H1 (cell line): ENCODE measurements at regions not wholly inside any gene's neighbourhood (a gene's known extent, or its start where the extent isn't known, plus 50 kb on each side); places are given as distances from the start of the nearest gene placed in this dataset.

ENCODE experiments used
- CBX5 ChIP-seq: fragments of 300-800, 300-1000 bp; sonication (generic); IDR thresholded peaks from 2 replicates; pipeline ENCODE4 v1.7.1; 2016; ENCODE audit warnings: antibody characterized with exemption, low read length, low read depth
- GABPA ChIP-seq: IDR thresholded peaks from 2 replicates; pipeline ENCODE4 v1.6.1; 2011; ENCODE audit warnings: mild to moderate bottlenecking, low read length, moderate library complexity, borderline replicate concordance; ENCODE audit not compliant: insufficient read depth
- TF ChIP-seq, protein P1 (sequence below): fragments of 300-600 bp; sonication (generic); IDR thresholded peaks from 2 replicates; pipeline ENCODE4 v1.7.1; 2012; ENCODE audit warnings: low read length, moderate library complexity, mild to moderate bottlenecking, inconsistent platforms; ENCODE audit not compliant: insufficient replicate concordance

DNA sequence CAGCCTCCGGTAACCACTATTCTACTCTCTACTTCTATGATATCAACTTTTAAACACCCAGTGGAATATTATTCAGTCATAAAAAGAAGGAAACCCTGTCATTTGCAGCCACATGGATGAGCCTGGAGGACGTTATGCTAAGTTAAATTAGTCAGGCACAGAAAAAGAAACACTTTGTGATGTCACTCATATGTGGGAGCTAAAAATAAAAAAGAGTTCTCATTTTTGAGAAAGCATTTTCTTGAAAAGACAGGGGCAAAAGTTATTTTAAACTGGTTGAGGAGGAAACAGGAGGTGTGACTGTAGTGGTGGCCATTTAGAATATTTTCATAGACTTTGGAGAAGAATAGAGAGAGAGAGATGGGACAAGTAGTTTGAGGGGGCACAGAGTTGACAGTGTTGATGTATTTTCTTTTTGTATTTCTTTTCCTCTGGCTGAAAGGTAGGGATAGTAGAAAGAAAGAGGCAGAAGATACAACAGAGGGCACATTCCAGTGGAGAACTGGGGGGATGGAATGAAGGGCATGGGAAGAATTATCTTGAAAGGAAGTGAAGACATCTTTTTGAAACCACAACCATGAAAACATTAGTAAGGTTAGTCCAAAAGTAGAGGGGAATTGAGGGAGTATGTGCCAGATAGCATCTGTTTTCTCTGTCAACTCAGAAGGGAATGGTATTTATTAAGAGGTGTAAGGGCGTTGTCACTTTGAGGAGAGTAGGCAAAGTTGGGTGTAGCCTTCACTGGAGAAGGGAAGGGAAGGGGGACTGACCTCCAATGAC lies 181.3 kb upstream of the GMDS start (continued):
- TF ChIP-seq, protein P1, sequence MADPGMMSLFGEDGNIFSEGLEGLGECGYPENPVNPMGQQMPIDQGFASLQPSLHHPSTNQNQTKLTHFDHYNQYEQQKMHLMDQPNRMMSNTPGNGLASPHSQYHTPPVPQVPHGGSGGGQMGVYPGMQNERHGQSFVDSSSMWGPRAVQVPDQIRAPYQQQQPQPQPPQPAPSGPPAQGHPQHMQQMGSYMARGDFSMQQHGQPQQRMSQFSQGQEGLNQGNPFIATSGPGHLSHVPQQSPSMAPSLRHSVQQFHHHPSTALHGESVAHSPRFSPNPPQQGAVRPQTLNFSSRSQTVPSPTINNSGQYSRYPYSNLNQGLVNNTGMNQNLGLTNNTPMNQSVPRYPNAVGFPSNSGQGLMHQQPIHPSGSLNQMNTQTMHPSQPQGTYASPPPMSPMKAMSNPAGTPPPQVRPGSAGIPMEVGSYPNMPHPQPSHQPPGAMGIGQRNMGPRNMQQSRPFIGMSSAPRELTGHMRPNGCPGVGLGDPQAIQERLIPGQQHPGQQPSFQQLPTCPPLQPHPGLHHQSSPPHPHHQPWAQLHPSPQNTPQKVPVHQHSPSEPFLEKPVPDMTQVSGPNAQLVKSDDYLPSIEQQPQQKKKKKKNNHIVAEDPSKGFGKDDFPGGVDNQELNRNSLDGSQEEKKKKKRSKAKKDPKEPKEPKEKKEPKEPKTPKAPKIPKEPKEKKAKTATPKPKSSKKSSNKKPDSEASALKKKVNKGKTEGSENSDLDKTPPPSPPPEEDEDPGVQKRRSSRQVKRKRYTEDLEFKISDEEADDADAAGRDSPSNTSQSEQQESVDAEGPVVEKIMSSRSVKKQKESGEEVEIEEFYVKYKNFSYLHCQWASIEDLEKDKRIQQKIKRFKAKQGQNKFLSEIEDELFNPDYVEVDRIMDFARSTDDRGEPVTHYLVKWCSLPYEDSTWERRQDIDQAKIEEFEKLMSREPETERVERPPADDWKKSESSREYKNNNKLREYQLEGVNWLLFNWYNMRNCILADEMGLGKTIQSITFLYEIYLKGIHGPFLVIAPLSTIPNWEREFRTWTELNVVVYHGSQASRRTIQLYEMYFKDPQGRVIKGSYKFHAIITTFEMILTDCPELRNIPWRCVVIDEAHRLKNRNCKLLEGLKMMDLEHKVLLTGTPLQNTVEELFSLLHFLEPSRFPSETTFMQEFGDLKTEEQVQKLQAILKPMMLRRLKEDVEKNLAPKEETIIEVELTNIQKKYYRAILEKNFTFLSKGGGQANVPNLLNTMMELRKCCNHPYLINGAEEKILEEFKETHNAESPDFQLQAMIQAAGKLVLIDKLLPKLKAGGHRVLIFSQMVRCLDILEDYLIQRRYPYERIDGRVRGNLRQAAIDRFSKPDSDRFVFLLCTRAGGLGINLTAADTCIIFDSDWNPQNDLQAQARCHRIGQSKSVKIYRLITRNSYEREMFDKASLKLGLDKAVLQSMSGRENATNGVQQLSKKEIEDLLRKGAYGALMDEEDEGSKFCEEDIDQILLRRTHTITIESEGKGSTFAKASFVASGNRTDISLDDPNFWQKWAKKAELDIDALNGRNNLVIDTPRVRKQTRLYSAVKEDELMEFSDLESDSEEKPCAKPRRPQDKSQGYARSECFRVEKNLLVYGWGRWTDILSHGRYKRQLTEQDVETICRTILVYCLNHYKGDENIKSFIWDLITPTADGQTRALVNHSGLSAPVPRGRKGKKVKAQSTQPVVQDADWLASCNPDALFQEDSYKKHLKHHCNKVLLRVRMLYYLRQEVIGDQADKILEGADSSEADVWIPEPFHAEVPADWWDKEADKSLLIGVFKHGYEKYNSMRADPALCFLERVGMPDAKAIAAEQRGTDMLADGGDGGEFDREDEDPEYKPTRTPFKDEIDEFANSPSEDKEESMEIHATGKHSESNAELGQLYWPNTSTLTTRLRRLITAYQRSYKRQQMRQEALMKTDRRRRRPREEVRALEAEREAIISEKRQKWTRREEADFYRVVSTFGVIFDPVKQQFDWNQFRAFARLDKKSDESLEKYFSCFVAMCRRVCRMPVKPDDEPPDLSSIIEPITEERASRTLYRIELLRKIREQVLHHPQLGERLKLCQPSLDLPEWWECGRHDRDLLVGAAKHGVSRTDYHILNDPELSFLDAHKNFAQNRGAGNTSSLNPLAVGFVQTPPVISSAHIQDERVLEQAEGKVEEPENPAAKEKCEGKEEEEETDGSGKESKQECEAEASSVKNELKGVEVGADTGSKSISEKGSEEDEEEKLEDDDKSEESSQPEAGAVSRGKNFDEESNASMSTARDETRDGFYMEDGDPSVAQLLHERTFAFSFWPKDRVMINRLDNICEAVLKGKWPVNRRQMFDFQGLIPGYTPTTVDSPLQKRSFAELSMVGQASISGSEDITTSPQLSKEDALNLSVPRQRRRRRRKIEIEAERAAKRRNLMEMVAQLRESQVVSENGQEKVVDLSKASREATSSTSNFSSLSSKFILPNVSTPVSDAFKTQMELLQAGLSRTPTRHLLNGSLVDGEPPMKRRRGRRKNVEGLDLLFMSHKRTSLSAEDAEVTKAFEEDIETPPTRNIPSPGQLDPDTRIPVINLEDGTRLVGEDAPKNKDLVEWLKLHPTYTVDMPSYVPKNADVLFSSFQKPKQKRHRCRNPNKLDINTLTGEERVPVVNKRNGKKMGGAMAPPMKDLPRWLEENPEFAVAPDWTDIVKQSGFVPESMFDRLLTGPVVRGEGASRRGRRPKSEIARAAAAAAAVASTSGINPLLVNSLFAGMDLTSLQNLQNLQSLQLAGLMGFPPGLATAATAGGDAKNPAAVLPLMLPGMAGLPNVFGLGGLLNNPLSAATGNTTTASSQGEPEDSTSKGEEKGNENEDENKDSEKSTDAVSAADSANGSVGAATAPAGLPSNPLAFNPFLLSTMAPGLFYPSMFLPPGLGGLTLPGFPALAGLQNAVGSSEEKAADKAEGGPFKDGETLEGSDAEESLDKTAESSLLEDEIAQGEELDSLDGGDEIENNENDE: no peak
- TF ChIP-seq GABPA (no peak), CBX5 (no peak)
